Hypothalamus (tissue), 51 donors: ENCODE measurements at regions not wholly inside any gene's neighbourhood (a gene's known extent, or its start where the extent isn't known, plus 50 kb on each side); places are given as distances from the start of the nearest gene placed in this dataset.
A peak's percentile ranks its signal among the peaks of the same experiment; 100 is the strongest.

Experiments used
- DNase-seq, 51 donors: peaks; one replicate each; lab custom pipeline; 2025; lab: John Stamatoyannopoulos, UW

DNA sequence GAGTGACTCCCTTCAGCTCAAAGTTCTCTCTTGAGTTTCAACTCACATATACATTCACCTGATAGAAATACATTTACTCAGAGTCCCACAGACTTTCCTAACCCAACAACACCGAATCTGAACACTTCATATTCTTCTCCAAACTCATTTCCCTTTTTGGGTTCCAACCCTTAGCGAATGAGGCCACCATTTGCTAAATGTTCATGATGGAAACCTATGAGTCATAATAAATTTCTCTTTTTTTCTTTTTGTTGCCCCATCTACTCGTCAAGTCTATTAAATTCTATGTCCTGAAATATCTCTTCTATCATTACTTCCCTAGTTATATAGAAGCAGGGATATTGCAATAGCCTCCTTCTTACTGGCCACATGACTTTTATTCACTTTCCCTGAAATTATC is 100.1 kb downstream of the HLX start:
- no peak for DNase-seq

GRCh38 chr1:220982686-220983085 is 103.4 kb downstream of the HLX start:
- no peak for DNase-seq

GRCh38 chr1:220983877-220984635 is 104.8 kb downstream of the HLX start:
- no peak for DNase-seq

DNA sequence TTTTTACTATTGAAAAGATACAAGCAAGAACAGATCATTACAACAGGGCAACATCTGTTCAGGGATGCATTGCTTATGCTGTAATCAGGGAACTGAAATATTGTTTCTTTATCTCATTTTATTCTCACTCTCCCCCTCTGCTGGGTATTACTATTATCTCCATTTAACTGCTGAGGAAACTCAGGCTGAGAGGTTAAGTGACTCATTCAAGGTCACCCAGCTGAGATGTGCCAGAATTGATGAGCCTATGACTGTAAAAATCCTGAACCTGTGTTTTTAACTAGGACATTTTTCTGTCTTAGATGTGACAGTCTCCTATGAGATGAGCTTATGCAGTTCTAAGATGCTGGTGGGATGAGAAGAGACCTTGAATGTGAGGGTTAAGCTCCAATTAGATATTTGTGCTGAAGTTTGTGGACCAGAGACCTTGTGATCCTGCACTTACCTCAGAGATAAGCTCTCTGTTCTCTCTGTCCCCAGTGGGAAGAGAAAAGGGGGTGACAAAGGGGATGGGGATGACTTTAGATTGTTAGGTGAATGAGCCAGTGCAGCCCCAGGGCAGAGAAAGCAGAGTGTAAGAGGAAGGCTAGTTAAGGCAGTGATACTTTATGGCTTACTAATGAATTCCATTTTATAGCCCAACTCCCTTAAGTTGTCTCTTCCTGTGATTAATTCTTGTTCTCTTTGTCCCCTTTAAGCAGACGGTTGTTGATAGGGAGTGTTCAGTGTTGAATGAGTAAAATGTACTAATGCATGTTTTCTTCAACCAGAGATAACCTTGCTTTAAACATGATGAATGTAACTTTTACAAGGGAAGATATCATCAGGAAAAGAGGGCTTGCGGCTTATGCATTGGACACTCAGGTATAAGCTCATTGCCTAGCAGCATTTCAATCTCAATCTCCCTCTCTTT is 111.4 kb downstream of the HLX start:
- DNase-seq: no peak

- DNase-seq: no peak
These were observed 112.3 kb downstream of the HLX start for GRCh38 chr1:220991506-220991905.

GRCh38 chr1:220991959-220992704 is 112.9 kb downstream of the HLX start:
- no peak for DNase-seq

DNA sequence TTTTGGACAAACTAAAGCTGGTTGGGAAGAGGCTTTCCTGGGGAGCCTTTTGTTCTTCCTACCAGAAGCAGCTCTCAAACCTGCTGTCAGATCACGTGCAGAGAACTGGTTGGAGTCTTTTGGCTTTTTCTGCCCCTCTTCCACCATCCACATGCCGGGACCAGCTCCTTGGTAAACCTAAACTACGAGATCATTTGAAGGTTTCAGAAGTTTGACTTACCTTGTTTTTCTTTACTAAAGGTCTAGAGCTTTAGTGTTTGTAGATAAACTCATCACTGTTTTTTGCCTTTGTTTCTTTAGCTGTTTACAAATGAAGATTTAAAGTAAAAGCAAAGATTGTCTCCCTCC is 113.4 kb downstream of the HLX start:
- no peak for DNase-seq

- no peak for DNase-seq
These were observed 115.4 kb downstream of the HLX start for GRCh38 chr1:220994671-220995070.

GRCh38 chr1:220997791-220998190 is 118.5 kb downstream of the HLX start:
- DNase-seq: no peak

GRCh38 chr1:220999872-221000863 is 120.9 kb downstream of the HLX start:
- peak in 1 of 51 donors; percentile 5 for DNase-seq

DNA sequence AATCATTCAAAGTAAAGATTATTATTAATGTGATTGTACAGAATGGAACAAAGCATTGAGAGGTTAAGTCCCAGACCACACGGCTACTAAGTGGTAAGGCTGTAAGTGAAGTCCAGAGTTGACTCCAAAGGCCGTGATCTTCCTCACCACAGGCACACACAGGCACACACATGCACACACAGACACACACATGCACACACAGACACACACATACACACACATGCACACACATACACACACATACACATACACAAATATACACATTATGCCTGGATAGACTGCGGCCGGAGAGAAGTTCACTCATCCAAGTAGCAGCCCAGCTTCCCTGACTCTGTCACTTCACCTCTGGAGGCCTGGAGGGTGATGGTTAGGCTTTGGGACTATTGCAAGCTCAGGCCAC is 121.9 kb downstream of the HLX start:
- no peak for DNase-seq

DNA sequence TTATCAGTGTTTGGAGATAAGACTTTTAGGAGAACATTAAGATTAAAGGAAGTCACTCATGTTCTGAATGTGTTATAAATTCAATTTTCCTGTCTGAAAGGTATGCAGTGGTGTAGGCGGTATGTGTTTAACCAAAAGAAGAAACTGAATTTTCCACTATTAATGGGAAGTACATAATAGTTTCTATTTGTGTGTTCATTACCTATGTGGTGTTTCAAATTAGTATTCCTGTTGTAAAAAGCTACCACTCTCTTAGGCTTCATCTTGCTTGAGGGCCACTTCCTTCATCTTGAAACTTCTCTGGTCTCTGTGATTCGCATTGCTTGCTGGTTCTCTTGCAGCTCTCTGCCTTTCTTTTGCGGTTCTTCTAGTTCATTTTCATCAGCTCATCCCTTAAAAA is 123.4 kb downstream of the HLX start:
- no peak for DNase-seq

DNA sequence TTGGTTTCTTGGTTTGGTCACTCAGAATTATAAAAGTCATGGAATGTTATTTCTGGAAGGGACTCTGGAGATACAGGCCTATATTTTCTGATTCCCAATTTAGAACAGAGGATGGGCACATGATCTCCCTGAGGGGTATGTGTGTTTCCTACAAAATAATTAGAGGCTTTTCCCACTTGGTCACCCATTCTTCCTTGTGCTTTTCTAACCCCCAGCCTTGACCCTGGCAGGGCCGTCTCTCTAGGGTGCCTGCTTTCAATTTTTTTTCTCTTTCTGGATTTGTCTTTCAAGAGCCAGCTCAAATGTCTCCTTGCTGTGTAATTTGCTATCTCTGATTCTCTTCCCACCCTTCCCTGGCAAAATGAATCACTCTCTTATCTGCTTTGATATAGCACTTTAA is 131.9 kb downstream of the HLX start:
- DNase-seq: no peak

DNA sequence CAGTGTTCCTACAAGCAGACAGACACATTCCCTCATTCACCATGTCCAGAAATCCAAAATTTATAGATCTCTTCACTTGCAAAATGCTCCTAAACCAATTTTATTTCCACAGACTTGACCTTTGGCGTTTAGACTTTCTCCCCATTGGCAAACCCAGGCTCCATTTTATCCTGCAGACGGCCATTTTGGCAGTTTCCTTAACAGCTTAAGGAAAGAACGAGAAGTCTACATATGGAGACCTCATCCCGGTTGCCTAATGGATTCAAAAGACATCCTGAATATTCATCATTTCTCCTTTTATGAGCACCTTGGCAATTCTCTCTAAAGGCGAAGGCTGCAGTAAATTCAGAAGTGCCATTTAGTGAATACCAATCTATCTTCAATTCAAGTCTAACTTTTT is 132.9 kb downstream of the HLX start:
- DNase-seq: no peak

DNA sequence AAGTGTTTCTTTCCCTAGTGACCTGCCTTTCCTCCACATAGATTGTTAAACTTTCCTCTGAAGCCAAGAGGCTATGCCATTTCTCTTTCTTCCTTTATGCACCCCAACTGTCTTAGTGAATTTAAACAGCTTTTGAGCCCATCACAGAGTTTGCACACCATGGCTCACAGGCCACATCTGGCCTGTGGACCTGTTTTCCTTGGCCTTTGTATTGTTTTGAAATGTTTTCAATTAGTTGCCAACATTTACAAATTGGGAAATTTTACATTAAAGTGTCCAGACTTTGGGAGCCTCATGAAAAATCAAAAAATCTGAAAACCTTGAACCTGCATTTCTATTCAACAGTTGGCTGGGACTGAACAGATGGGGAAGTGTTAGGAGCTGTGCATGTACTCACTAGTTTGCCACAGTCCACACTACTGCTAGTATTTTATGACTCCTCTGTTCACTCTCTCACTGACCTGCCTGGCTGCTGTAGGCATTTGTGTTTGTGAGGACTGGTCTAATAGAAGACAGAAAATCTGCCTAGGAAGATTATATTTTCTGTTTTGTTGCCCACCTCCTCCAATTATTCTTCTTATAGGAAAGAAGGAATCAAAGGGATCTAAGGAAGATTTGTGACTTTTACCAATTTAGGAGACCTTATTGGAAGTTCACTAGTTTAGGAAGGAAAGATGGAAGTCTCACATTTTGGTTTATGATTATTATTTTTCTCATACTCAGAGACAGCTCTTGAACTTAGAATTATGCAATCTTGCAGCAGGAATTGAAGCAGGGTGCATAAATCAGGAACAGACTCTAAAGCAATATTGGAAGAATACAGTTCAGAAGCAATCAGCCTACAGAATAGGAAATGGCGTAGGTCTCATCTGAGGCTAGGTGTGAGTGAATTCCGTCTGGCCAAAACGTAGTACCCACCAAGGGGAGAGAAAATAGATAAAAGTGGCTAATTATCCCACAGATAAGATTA is 134.7 kb downstream of the HLX start:
- DNase-seq: no peak

DNA sequence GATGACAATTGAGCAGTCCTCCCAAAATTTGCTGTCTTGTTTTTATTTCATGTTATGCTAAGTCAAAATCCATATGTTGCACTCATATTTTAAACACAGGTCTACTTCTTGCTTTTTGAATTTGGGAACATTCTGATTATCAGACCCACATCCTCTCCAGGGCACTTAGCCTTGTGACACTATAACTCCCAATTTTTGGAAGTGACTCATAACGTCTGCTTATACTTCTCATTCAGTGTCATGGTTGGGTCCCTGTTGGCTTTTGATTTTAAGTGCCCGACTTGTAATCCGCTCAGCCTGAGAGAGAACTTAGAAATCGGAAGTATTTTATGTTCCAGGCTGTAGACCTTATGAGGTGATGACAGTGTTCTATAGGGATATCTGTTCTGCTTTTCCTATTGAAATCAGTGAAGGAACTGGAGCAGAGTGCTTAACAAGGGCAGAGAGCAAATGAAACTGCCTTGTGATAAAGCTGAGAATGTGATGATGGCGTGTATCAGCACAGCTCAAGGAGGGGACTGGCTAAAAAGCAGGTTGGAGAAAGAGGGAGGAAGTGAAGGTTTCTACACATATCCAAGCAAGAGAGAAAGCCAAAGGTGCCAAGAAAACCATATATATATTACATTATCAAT is 136.0 kb downstream of the HLX start:
- DNase-seq: no peak

DNA sequence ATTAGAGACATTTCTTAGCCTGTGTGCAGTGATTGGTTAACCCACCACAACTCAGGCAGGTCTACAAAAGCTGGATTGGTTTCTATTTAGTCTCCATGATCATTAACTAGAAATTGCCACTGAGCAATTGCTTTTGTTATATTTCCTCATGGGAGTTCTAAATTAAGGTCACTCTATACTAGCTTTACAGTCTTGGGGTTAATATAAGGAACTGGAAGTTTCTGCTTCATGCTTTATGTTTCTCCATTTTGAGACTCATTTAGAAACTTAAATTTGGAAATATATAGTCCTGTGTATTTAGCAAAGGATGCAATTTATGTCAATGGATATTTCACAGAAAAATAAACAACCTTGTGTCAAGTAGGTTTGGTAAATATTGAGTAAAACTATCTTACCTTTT is 137.5 kb downstream of the HLX start:
- DNase-seq: no peak

GRCh38 chr1:221018414-221018813 is 139.2 kb downstream of the HLX start:
- no peak for DNase-seq
